Heart left ventricle (tissue), 13 donors: ENCODE measurements at regions not wholly inside any gene's neighbourhood (a gene's known extent, or its start where the extent isn't known, plus 50 kb on each side); places are given as distances from the start of the nearest gene placed in this dataset.
"Not testable (repeated sequence)": the region's sequence is repeated elsewhere in the genome, so short reads cannot be mapped to it uniquely, and the experiment has no call there.

ENCODE experiments used
- POLR2A ChIP-seq, 2 donors: fragments of 450-650 bp; IDR thresholded peaks; one replicate each; pipeline ENCODE4 v1.6.1; 2017; ENCODE audit warnings: antibody characterized with exemption in 2 of 2, mild to moderate bottlenecking in 2 of 2, moderate library complexity in 2 of 2
- TF ChIP-seq, protein P1 (sequence below), 12 donors: fragments of 200-600 bp; sonication (generic) in 4 of 12; IDR thresholded peaks; one replicate each; pipeline versions ENCODE4 v1.5.0 to v1.8.0; 2018 to 2022; ENCODE audit warnings: antibody characterized with exemption in 12 of 12, mild to moderate bottlenecking in 5 of 12
- donor health status: ischemic (EF 13 %, LVEDD 7.1; RV severe dilation, severe dysfunction).
- donor health status: DM: no; HTN: yes; CAD: no.
- donor health status: DM: no; HTN: no; CAD: no.
- donor health status: ischemic (EF 25% LVEDD 6.9; RV normal size, moderate dysfunction).
- donor health status: ischemic (EF 25% LVEDD 5.7; RV mildly dilated, moderate dysfunction).
- donor health status: ischemic (EF 35%, LVEDD 5.7; RV mildly dilated, moderate dysfunction).
- donor health status: nonischemic (EF 11% LVEDD 7.7; RV severe dilation, severe dysfunction).
- donor health status: DM: yes; HTN: yes; CAD: no.
- donor health status: PGD.
- donor health status: ischemic (EF 29% LVEDD 5.4; RV normal size, mild dysfunction).
- donor health status: nonischemic (EF 23%, LVEDD 6.1; RV moderate dilation, normal function).

DNA sequence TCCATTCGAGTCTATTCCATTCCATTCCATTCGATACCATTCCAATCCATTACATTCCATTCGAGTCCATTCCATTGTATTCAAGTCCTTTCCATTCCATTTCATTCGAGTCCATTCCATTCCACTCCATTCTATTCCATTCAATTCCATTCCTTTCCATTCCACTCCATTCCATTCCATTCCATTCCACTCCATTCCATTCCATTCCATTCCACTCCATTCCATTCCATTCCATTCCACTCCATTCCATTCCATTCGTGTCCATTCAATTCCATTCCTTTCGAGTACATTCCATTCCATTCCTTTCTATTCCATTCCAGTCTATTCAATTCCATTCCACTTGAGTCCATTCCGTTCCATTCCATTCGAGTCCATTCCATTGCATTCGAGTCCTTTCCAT is 4805.2 kb upstream of the OR11H1 start:
- TF ChIP-seq, protein P1, sequence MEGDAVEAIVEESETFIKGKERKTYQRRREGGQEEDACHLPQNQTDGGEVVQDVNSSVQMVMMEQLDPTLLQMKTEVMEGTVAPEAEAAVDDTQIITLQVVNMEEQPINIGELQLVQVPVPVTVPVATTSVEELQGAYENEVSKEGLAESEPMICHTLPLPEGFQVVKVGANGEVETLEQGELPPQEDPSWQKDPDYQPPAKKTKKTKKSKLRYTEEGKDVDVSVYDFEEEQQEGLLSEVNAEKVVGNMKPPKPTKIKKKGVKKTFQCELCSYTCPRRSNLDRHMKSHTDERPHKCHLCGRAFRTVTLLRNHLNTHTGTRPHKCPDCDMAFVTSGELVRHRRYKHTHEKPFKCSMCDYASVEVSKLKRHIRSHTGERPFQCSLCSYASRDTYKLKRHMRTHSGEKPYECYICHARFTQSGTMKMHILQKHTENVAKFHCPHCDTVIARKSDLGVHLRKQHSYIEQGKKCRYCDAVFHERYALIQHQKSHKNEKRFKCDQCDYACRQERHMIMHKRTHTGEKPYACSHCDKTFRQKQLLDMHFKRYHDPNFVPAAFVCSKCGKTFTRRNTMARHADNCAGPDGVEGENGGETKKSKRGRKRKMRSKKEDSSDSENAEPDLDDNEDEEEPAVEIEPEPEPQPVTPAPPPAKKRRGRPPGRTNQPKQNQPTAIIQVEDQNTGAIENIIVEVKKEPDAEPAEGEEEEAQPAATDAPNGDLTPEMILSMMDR (IDR thresholded peaks at IDR 0.05), result not testable (repeated sequence)
- not testable (repeated sequence) for TF ChIP-seq POLR2A (IDR thresholded peaks at IDR 0.05)
